ENCODE measurements at regions not wholly inside any gene's neighbourhood (a gene's known extent, or its start where the extent isn't known, plus 50 kb on each side); places are given as distances from the start of the nearest gene placed in this dataset.

- no peaks in the 10 kb centered on the region for H3K79me2 ChIP-seq (ENCODE audit: control insufficient read depth, insufficient read depth, low read length)
- no peaks in the 10 kb centered on the region for H4K20me1 ChIP-seq (replicated peaks; ENCODE audit: control insufficient read depth, extremely low read depth, insufficient read depth, low read length)
- intact Hi-C loops (cut with micrococcal nuclease): loop anchor here (2.0 kb wide), 1 partner anchor 60 kb away; no protein-coding TSS in a partner anchor
- peaks cover 8 to 16% of the 10 kb centered on the region in 2 experiments for H3K27me3 ChIP-seq (ENCODE audit: control insufficient read depth in 2 of 2, insufficient read depth in 2 of 2, low read length in 2 of 2)
- H3K4me2 ChIP-seq (ENCODE audit: insufficient read depth, low read length): peak overlapping the region; percentile 38
- ChIA-PET CTCF (interaction anchor here (0.8 to 2.3 kb wide), 10 partner anchors 9 to 829 kb away, joined by 3 to 8 read pairs (median 4); no protein-coding TSS in a partner anchor), POLR2A (interaction anchor here (0.6 kb wide), 1 partner anchor 542 kb away, joined by 3 read pairs; no protein-coding TSS in a partner anchor)
- BruUV-seq (replicated peaks): no TSS peak
- TF ChIP-seq MYC (IDR thresholded peaks at IDR 0.05; ENCODE audit: low read depth, low read length) (no peak), POLR2A (IDR thresholded peaks at IDR 0.05; ENCODE audit: low read depth, low read length) (no peak), EZH2 (IDR thresholded peaks at IDR 0.05; ENCODE audit: borderline replicate concordance, low read depth, low read length, severe bottlenecking) (peak; percentile 78)
- H3K9ac ChIP-seq (replicated peaks; ENCODE audit: extremely low read depth, insufficient read depth, low read length): peak overlapping the region; percentile 12
- H3K4me1 ChIP-seq (ENCODE audit: control insufficient read depth, extremely low read depth, insufficient read depth, low read length): peaks cover 21% of the 10 kb centered on the region
- peak; percentile 24 for FAIRE-seq
- dilution Hi-C loops (cut with MboI; ENCODE audit: extremely low pct_ligation_motif_present, low sequenced_read_pairs): no loop called here
- H3K36me3 ChIP-seq (ENCODE audit: control insufficient read depth in 2 of 2, extremely low read depth in 1 of 2, insufficient read depth in 2 of 2, low read length in 2 of 2): no peaks in the 10 kb centered on the region
- no peaks in the 10 kb centered on the region for H3K9me3 ChIP-seq (replicated peaks; ENCODE audit: control insufficient read depth, insufficient read depth, low read length)
- peak overlapping the region; percentile 95 for H2AFZ ChIP-seq (ENCODE audit: low read depth, low read length)
- H3K9me1 ChIP-seq (replicated peaks; ENCODE audit: control insufficient read depth, extremely low read depth, insufficient read depth, low read length): no peaks in the 10 kb centered on the region
- H3K4me3 ChIP-seq (replicated peaks in 1 of 3; ENCODE audit: insufficient read depth in 1 of 3, low read depth in 1 of 3, low read length in 3 of 3): peak overlapping the region; percentile 23 to 44 (median 29)
- DNase-seq (ENCODE audit: low read depth, low spot score): peak; percentile 47
- H3K27ac ChIP-seq (ENCODE audit: insufficient read depth, low read depth, low read length): no peak overlapping the region
Measured at GRCh38 chr15:96416934-96417759, 86.6 kb downstream of the NR2F2 start.

DNA sequence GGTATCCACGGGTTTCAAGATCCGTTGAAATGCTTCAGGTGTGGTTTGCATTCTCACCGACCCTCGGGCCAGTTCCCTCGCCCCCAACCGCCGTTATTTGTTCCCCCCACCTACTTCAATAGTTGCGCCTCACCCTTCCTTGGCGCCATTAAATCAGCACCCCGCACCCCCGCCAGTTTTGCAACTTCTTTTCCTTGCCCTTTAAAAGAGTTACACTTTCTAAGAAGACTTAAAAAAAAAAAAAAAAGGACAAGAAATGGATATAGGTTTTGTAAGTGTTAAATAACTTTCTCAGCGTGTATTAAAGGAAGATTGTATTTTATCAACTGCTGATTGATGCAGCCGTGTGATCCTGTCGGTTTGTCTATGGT is 87.2 kb downstream of the NR2F2 start:
- no peak for FAIRE-seq
- no peak overlapping the region for H3K9ac ChIP-seq (replicated peaks; ENCODE audit: extremely low read depth, insufficient read depth, low read length)
- H3K9me1 ChIP-seq (replicated peaks; ENCODE audit: control insufficient read depth, extremely low read depth, insufficient read depth, low read length): no peaks in the 10 kb centered on the region
- H3K9me3 ChIP-seq (replicated peaks; ENCODE audit: control insufficient read depth, insufficient read depth, low read length): no peaks in the 10 kb centered on the region
- ChIA-PET POLR2A (no interaction called here), CTCF (interaction anchor here (1.0 to 2.3 kb wide), 7 partner anchors 9 to 84 kb away, joined by 3 to 8 read pairs (median 4); no protein-coding TSS in a partner anchor)
- H3K36me3 ChIP-seq (ENCODE audit: control insufficient read depth in 2 of 2, extremely low read depth in 1 of 2, insufficient read depth in 2 of 2, low read length in 2 of 2): no peaks in the 10 kb centered on the region
- H3K27me3 ChIP-seq (ENCODE audit: control insufficient read depth in 2 of 2, insufficient read depth in 2 of 2, low read length in 2 of 2): peaks cover 8 to 10% of the 10 kb centered on the region in 2 experiments
- no peak for TF ChIP-seq EZH2 (IDR thresholded peaks at IDR 0.05; ENCODE audit: borderline replicate concordance, low read depth, low read length, severe bottlenecking)
- no peak for TF ChIP-seq MAX (IDR thresholded peaks at IDR 0.05; ENCODE audit: insufficient read depth, insufficient read length)
- TF ChIP-seq CTCF (IDR thresholded peaks at IDR 0.05; ENCODE audit: extremely low read depth in 1 of 2, insufficient read depth in 1 of 2, low read depth in 1 of 2, low read length in 2 of 2): no peak
- no peak for TF ChIP-seq FOS (IDR thresholded peaks at IDR 0.05; ENCODE audit: borderline replicate concordance, insufficient read depth, low read length)
- no peak for TF ChIP-seq POLR2A (IDR thresholded peaks at IDR 0.05; ENCODE audit: low read depth, low read length)
- TF ChIP-seq MYC (IDR thresholded peaks at IDR 0.05; ENCODE audit: low read depth, low read length): no peak
- no peak for TF ChIP-seq JUN (IDR thresholded peaks at IDR 0.05; ENCODE audit: borderline replicate concordance, insufficient read depth, insufficient read length, low read depth)
- TF ChIP-seq GATA2 (IDR thresholded peaks at IDR 0.05; ENCODE audit: insufficient read depth, insufficient read length, low read depth, low read length): no peak
- H4K20me1 ChIP-seq (replicated peaks; ENCODE audit: control insufficient read depth, extremely low read depth, insufficient read depth, low read length): no peaks in the 10 kb centered on the region
- H3K27ac ChIP-seq (ENCODE audit: insufficient read depth, low read depth, low read length): no peak overlapping the region
- H3K4me3 ChIP-seq (replicated peaks in 1 of 3; ENCODE audit: insufficient read depth in 1 of 3, low read depth in 1 of 3, low read length in 3 of 3): no peak overlapping the region
- no peak overlapping the region for H2AFZ ChIP-seq (ENCODE audit: low read depth, low read length)
- H3K4me1 ChIP-seq (ENCODE audit: control insufficient read depth, extremely low read depth, insufficient read depth, low read length): peaks cover 21% of the 10 kb centered on the region
- dilution Hi-C loops (cut with MboI; ENCODE audit: extremely low pct_ligation_motif_present, low sequenced_read_pairs) (no loop called here), intact Hi-C loops (cut with micrococcal nuclease) (loop anchor here (2.0 kb wide), 1 partner anchor 61 kb away; no protein-coding TSS in a partner anchor)
- no peaks in the 10 kb centered on the region for H3K79me2 ChIP-seq (ENCODE audit: control insufficient read depth, insufficient read depth, low read length)
- no peak for DNase-seq (ENCODE audit: low read depth, low spot score)
- no TSS peak for BruUV-seq (replicated peaks)
- H3K4me2 ChIP-seq (ENCODE audit: insufficient read depth, low read length): peak overlapping the region; percentile 38

Data from endothelial cell of umbilical vein (primary cell).